Muscle of leg (tissue), 3 donors: ENCODE measurements at regions not wholly inside any gene's neighbourhood (a gene's known extent, or its start where the extent isn't known, plus 50 kb on each side); places are given as distances from the start of the nearest gene placed in this dataset.

Experiments used
- DNase-seq: peaks from one replicate; pipeline ENCODE4 v3.0.0; 2013
- H3K27ac ChIP-seq: one replicate; pipeline ENCODE4 v1.5.1; 2013; ENCODE audit warnings: mild to moderate bottlenecking, low read length, control low read depth
- H3K27me3 ChIP-seq: one replicate; pipeline ENCODE4 v1.6.1; 2013; ENCODE audit warnings: low read length; ENCODE audit not compliant: control insufficient read depth, insufficient read depth
- H3K36me3 ChIP-seq: one replicate; pipeline ENCODE4 v1.6.1; 2013; ENCODE audit warnings: low read length; ENCODE audit not compliant: control insufficient read depth, insufficient read depth
- H3K4me1 ChIP-seq: one replicate; pipeline ENCODE4 v1.6.1; 2013; ENCODE audit warnings: low read length; ENCODE audit not compliant: control insufficient read depth, insufficient read depth
- H3K4me3 ChIP-seq: one replicate; pipeline ENCODE4 v1.5.1; 2013; ENCODE audit warnings: low read length, control low read depth
- H3K9me3 ChIP-seq: replicated peaks from 2 replicates; pipeline ENCODE4 v1.6.1; 2013; ENCODE audit warnings: low read depth, low read length; ENCODE audit not compliant: control insufficient read depth
- WGBS: methylation state at CpG from one replicate; pipeline ENCODE4 v1.1.5; 2013; ENCODE audit warnings: missing lambda C conversion rate; ENCODE audit not compliant: insufficient coverage; 5-methylcytosine and 5-hydroxymethylcytosine counted together

- DNase-seq, result no peak
- Histone ChIP-seq H3K27me3 (no peaks in the 10 kb centered on the region), H3K4me3 (no peak overlapping the region), H3K27ac (no peak overlapping the region), H3K36me3 (no peaks in the 10 kb centered on the region), H3K9me3 (peaks cover 1% of the 10 kb centered on the region), H3K4me1 (peaks cover 13% of the 10 kb centered on the region)
Observed at GRCh38 chr5:34584165-34584564, 72.0 kb upstream of the RAI14 start.

GRCh38 chr5:34585601-34586104 is 70.5 kb upstream of the RAI14 start:
- H3K27me3 ChIP-seq, result no peaks in the 10 kb centered on the region
- no peak overlapping the region for H3K27ac ChIP-seq
- H3K4me3 ChIP-seq, result no peak overlapping the region
- no peak for DNase-seq
- no peaks in the 10 kb centered on the region for H3K36me3 ChIP-seq
- 92% methylated on average over 4 of the region's 5 CpGs for WGBS
- peaks cover 11% of the 10 kb centered on the region for H3K4me1 ChIP-seq
- H3K9me3 ChIP-seq, result no peaks in the 10 kb centered on the region

- H3K27me3 ChIP-seq, result no peaks in the 10 kb centered on the region
- H3K9me3 ChIP-seq, result no peaks in the 10 kb centered on the region
- 96% methylated on average over 9 of the region's 15 CpGs for WGBS
- no peak overlapping the region for H3K27ac ChIP-seq
- H3K4me1 ChIP-seq, result peaks cover 6% of the 10 kb centered on the region
- no peak for DNase-seq
- no peak overlapping the region for H3K4me3 ChIP-seq
- no peaks in the 10 kb centered on the region for H3K36me3 ChIP-seq
Observed at GRCh38 chr5:34586117-34586885, 69.8 kb upstream of the RAI14 start.

GRCh38 chr5:34587355-34588241 is 68.5 kb upstream of the RAI14 start:
- no peak overlapping the region for H3K27ac ChIP-seq
- WGBS, result 76% methylated on average over 2 of the region's 6 CpGs
- H3K36me3 ChIP-seq, result no peaks in the 10 kb centered on the region
- H3K4me1 ChIP-seq, result peaks cover 3% of the 10 kb centered on the region
- no peak for DNase-seq
- no peak overlapping the region for H3K4me3 ChIP-seq
- no peaks in the 10 kb centered on the region for H3K27me3 ChIP-seq
- H3K9me3 ChIP-seq, result no peaks in the 10 kb centered on the region

GRCh38 chr5:34589832-34590231 is 66.3 kb upstream of the RAI14 start:
- Histone ChIP-seq H3K4me1 (no peaks in the 10 kb centered on the region), H3K27ac (no peak overlapping the region), H3K4me3 (no peak overlapping the region), H3K36me3 (no peaks in the 10 kb centered on the region), H3K27me3 (no peaks in the 10 kb centered on the region), H3K9me3 (no peaks in the 10 kb centered on the region)
- 90% methylated on average over 2 of the region's 2 CpGs for WGBS
- no peak for DNase-seq

GRCh38 chr5:34591723-34592122 is 64.4 kb upstream of the RAI14 start:
- H3K27me3 ChIP-seq, result no peaks in the 10 kb centered on the region
- 90% methylated on average over 2 of the region's 5 CpGs for WGBS
- H3K4me3 ChIP-seq, result no peak overlapping the region
- H3K36me3 ChIP-seq, result no peaks in the 10 kb centered on the region
- DNase-seq, result peak; percentile 29
- no peaks in the 10 kb centered on the region for H3K9me3 ChIP-seq
- no peaks in the 10 kb centered on the region for H3K4me1 ChIP-seq
- H3K27ac ChIP-seq, result no peak overlapping the region

GRCh38 chr5:34597034-34598027 is 58.8 kb upstream of the RAI14 start:
- WGBS, result 57% methylated on average over 3 of the region's 7 CpGs
- Histone ChIP-seq H3K9me3 (no peaks in the 10 kb centered on the region), H3K4me1 (peaks cover 2% of the 10 kb centered on the region), H3K27ac (peak overlapping the region; percentile 20), H3K27me3 (no peaks in the 10 kb centered on the region), H3K36me3 (no peaks in the 10 kb centered on the region), H3K4me3 (no peak overlapping the region)
- DNase-seq, result no peak

GRCh38 chr5:34598177-34598794 is 57.8 kb upstream of the RAI14 start:
- peak; percentile 69 for DNase-seq
- Histone ChIP-seq H3K4me1 (peaks cover 2% of the 10 kb centered on the region), H3K36me3 (no peaks in the 10 kb centered on the region), H3K4me3 (no peak overlapping the region), H3K27me3 (no peaks in the 10 kb centered on the region), H3K9me3 (no peaks in the 10 kb centered on the region), H3K27ac (no peak overlapping the region)
- WGBS, result no CpG with 5 or more reads among the region's 5 CpGs

- no peak for DNase-seq
- peaks cover 2% of the 10 kb centered on the region for H3K4me1 ChIP-seq
- H3K27me3 ChIP-seq, result no peaks in the 10 kb centered on the region
- H3K27ac ChIP-seq, result no peak overlapping the region
- H3K4me3 ChIP-seq, result no peak overlapping the region
- no peaks in the 10 kb centered on the region for H3K36me3 ChIP-seq
- no peaks in the 10 kb centered on the region for H3K9me3 ChIP-seq
- WGBS, result 50% methylated on average over 1 of the region's 4 CpGs
Observed at GRCh38 chr5:34599471-34600117, 56.5 kb upstream of the RAI14 start.
